Peyer's patch (tissue), 4 donors: ENCODE measurements at regions not wholly inside any gene's neighbourhood (a gene's known extent, or its start where the extent isn't known, plus 50 kb on each side); places are given as distances from the start of the nearest gene placed in this dataset.

Experiments used
- DNase-seq, 3 donors: peaks; one replicate each; pipeline ENCODE4 v3.0.0-alpha.2; 2017 to 2019
- H3K27ac ChIP-seq, 4 donors: fragments of 200-600 bp; sonication (generic); one replicate each; pipeline ENCODE4 v1.5.1; 2016 to 2019
- H3K27me3 ChIP-seq, 2 donors: fragments of 200-600 bp; sonication (generic); one replicate each; pipeline ENCODE4 v1.5.1; 2019
- H3K36me3 ChIP-seq, 3 donors: fragments of 200-600 bp; sonication (generic); one replicate each; pipeline ENCODE4 v1.5.1; 2016 to 2019
- H3K4me1 ChIP-seq, 4 donors: fragments of 200-600 bp; sonication (generic); one replicate each; pipeline ENCODE4 v1.5.1; 2016 to 2019
- H3K4me3 ChIP-seq, 4 donors: fragments of 200-600 bp; sonication (generic); 1 replicate in 3 of 4; 2 replicates in 1 of 4; pipeline ENCODE4 v1.5.1; 2016 to 2019; ENCODE audit warnings: mild to moderate bottlenecking in 1 of 4
- H3K9me3 ChIP-seq, 4 donors: fragments of 200-600 bp; sonication (generic); one replicate each; pipeline ENCODE4 v1.5.1; 2016 to 2019; ENCODE audit warnings: mild to moderate bottlenecking in 1 of 4
- CTCF ChIP-seq, 6 experiments: fragments of 450-650 bp in 4 of 6; fragments of 200-600 bp in 2 of 6; sonication (generic) in 1 of 6; IDR thresholded peaks; one replicate each; pipeline ENCODE4 v1.5.1; 2017 to 2019; ENCODE audit warnings: antibody characterized with exemption in 6 of 6, mild to moderate bottlenecking in 3 of 6, moderate library complexity in 1 of 6
- POLR2A ChIP-seq, 2 donors: fragments of 450-650 bp; IDR thresholded peaks; one replicate each; pipeline ENCODE4 v1.5.1; 2017; ENCODE audit warnings: antibody characterized with exemption in 2 of 2, mild to moderate bottlenecking in 2 of 2, moderate library complexity in 2 of 2

GRCh38 chrX:45743081-45743533 lies 542.4 kb upstream of the DIPK2B start:
- Histone ChIP-seq H3K27ac (no peak overlapping the region), H3K9me3 (no peaks in the 10 kb centered on the region), H3K4me1 (no peaks in the 10 kb centered on the region), H3K36me3 (peaks cover 0 to 4% (median 0%) of the 10 kb centered on the region in 3 donors), H3K27me3 (no peaks in the 10 kb centered on the region), H3K4me3 (no peak overlapping the region)
- no peak for DNase-seq
- no peak for TF ChIP-seq CTCF (IDR thresholded peaks at IDR 0.05)
- TF ChIP-seq POLR2A (IDR thresholded peaks at IDR 0.05): no peak

GRCh38 chrX:45740291-45740690 lies 539.6 kb upstream of the DIPK2B start:
- Histone ChIP-seq H3K27ac (no peak overlapping the region), H3K4me1 (no peaks in the 10 kb centered on the region), H3K4me3 (no peak overlapping the region), H3K36me3 (no peaks in the 10 kb centered on the region), H3K27me3 (no peaks in the 10 kb centered on the region), H3K9me3 (no peaks in the 10 kb centered on the region)
- TF ChIP-seq CTCF (IDR thresholded peaks at IDR 0.05) (no peak), POLR2A (IDR thresholded peaks at IDR 0.05) (no peak)
- DNase-seq: no peak

GRCh38 chrX:45735571-45735970 lies 534.9 kb upstream of the DIPK2B start:
- Histone ChIP-seq H3K4me1 (no peaks in the 10 kb centered on the region), H3K27ac (no peak overlapping the region), H3K4me3 (no peak overlapping the region), H3K9me3 (no peaks in the 10 kb centered on the region), H3K27me3 (no peaks in the 10 kb centered on the region), H3K36me3 (no peaks in the 10 kb centered on the region)
- no peak for DNase-seq
- TF ChIP-seq CTCF (IDR thresholded peaks at IDR 0.05): no peak

GRCh38 chrX:45731448-45731847 lies 530.8 kb upstream of the DIPK2B start:
- TF ChIP-seq CTCF (IDR thresholded peaks at IDR 0.05): no peak
- no peak for TF ChIP-seq POLR2A (IDR thresholded peaks at IDR 0.05)
- Histone ChIP-seq H3K4me3 (no peak overlapping the region), H3K27ac (no peak overlapping the region), H3K4me1 (no peaks in the 10 kb centered on the region), H3K27me3 (no peaks in the 10 kb centered on the region), H3K36me3 (no peaks in the 10 kb centered on the region), H3K9me3 (no peaks in the 10 kb centered on the region)
- no peak for DNase-seq

GRCh38 chrX:45727761-45728160 lies 527.1 kb upstream of the DIPK2B start:
- no peaks in the 10 kb centered on the region for H3K36me3 ChIP-seq
- no peak overlapping the region for H3K27ac ChIP-seq
- DNase-seq: no peak
- H3K4me3 ChIP-seq: no peak overlapping the region
- H3K4me1 ChIP-seq: no peaks in the 10 kb centered on the region
- TF ChIP-seq POLR2A (IDR thresholded peaks at IDR 0.05): no peak
- H3K9me3 ChIP-seq: no peaks in the 10 kb centered on the region
- no peaks in the 10 kb centered on the region for H3K27me3 ChIP-seq

GRCh38 chrX:45722471-45722870 lies 521.8 kb upstream of the DIPK2B start:
- H3K9me3 ChIP-seq: no peaks in the 10 kb centered on the region
- no peak for TF ChIP-seq POLR2A (IDR thresholded peaks at IDR 0.05)
- no peak for TF ChIP-seq CTCF (IDR thresholded peaks at IDR 0.05)
- no peaks in the 10 kb centered on the region for H3K4me1 ChIP-seq
- no peak overlapping the region for H3K27ac ChIP-seq
- H3K4me3 ChIP-seq: no peak overlapping the region
- H3K36me3 ChIP-seq: no peaks in the 10 kb centered on the region
- H3K27me3 ChIP-seq: no peaks in the 10 kb centered on the region
- no peak for DNase-seq
